ENCODE measurements at regions not wholly inside any gene's neighbourhood (a gene's known extent, or its start where the extent isn't known, plus 50 kb on each side); places are given as distances from the start of the nearest gene placed in this dataset.

DNA sequence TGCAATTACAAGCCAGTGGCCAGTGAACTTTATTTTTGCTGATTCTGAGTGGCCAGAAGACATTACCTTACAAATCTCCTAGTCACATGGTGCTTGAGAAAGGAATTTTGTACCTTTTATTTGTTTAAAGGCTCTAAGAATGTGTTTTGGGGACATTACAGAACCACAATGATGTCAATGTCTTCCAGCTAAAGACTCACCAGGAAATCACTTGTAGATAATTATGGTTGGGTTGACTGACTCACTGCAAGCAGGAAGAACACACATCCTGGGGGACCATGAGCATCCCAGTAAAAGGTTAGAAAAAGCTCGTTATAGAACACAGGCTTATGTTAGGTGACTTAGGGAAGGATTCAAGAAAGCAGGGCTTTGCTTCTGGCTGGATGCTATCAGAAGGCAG is 119.4 kb upstream of the FAM9B start:
- no peak overlapping the region for H3K4me2 ChIP-seq
- H3K36me3 Mint-ChIP-seq = no peaks in the 10 kb centered on the region
- H3K9me3 Mint-ChIP-seq = peaks cover 12% of the 10 kb centered on the region
- H3K4me1 Mint-ChIP-seq = peaks cover 20% of the 10 kb centered on the region
- no peak overlapping the region for H3K27ac Mint-ChIP-seq
- H3K9me3 ChIP-seq (ENCODE audit: low read depth) = no peaks in the 10 kb centered on the region
- H3K27ac ChIP-seq = no peak overlapping the region
- no peaks in the 10 kb centered on the region for H4K20me1 ChIP-seq (ENCODE audit: low read depth)
- H3F3A ChIP-seq (ENCODE audit: low read depth) = peaks cover 6% of the 10 kb centered on the region
- no peak for DNase-seq (ENCODE audit: low spot score)
- no peak overlapping the region for H3K4me3 Mint-ChIP-seq
- no peak overlapping the region for H3K4me3 ChIP-seq
- TF ChIP-seq EZH2 (IDR thresholded peaks at IDR 0.05) (no peak), EZH2phosphoT487 (IDR thresholded peaks at IDR 0.05) (no peak)
- TF ChIP-seq, protein P1, sequence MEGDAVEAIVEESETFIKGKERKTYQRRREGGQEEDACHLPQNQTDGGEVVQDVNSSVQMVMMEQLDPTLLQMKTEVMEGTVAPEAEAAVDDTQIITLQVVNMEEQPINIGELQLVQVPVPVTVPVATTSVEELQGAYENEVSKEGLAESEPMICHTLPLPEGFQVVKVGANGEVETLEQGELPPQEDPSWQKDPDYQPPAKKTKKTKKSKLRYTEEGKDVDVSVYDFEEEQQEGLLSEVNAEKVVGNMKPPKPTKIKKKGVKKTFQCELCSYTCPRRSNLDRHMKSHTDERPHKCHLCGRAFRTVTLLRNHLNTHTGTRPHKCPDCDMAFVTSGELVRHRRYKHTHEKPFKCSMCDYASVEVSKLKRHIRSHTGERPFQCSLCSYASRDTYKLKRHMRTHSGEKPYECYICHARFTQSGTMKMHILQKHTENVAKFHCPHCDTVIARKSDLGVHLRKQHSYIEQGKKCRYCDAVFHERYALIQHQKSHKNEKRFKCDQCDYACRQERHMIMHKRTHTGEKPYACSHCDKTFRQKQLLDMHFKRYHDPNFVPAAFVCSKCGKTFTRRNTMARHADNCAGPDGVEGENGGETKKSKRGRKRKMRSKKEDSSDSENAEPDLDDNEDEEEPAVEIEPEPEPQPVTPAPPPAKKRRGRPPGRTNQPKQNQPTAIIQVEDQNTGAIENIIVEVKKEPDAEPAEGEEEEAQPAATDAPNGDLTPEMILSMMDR (IDR thresholded peaks at IDR 0.05) = no peak
- no peak overlapping the region for H3K9ac ChIP-seq
- no peak overlapping the region for H2AFZ ChIP-seq (replicated peaks)
- H3K27me3 ChIP-seq = no peaks in the 10 kb centered on the region
- no peaks in the 10 kb centered on the region for H3K36me3 ChIP-seq
- H3K79me2 ChIP-seq (ENCODE audit: low read depth) = no peaks in the 10 kb centered on the region
- peaks cover 8% of the 10 kb centered on the region for H3K4me1 ChIP-seq
- peaks cover 14% of the 10 kb centered on the region for H3K27me3 Mint-ChIP-seq (ENCODE audit: insufficient read depth, low read depth)

DNA sequence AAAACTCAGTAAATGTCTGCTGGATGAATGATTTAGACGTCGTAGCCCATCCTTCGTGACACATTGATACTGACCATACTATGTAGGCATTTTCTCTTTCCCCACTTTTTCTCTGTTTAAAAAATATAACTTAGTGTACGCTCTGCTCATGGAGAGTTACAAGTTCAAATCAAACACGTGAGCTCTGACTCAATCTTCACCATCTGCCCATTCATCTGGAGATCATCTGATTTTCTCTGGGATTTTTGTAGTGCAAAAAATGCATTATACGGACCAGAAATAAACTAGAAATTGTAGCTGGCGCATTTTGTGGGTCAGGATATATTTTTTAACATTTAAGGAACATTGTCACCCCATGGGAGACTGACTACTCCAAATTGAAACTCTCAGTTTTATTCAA is 124.7 kb upstream of the FAM9B start:
- H3K36me3 Mint-ChIP-seq = no peaks in the 10 kb centered on the region
- TF ChIP-seq, protein P1 (IDR thresholded peaks at IDR 0.05) = no peak
- TF ChIP-seq EZH2phosphoT487 (IDR thresholded peaks at IDR 0.05) (no peak), EZH2 (IDR thresholded peaks at IDR 0.05) (no peak)
- H3F3A ChIP-seq (ENCODE audit: low read depth) = no peaks in the 10 kb centered on the region
- peaks cover 2% of the 10 kb centered on the region for H3K9me3 Mint-ChIP-seq
- H3K36me3 ChIP-seq = no peaks in the 10 kb centered on the region
- no peak overlapping the region for H3K27ac ChIP-seq
- peaks cover 4% of the 10 kb centered on the region for H3K4me1 Mint-ChIP-seq
- H3K4me3 Mint-ChIP-seq = no peak overlapping the region
- no peak overlapping the region for H3K4me3 ChIP-seq
- no peaks in the 10 kb centered on the region for H3K4me1 ChIP-seq
- H3K9ac ChIP-seq = no peak overlapping the region
- H3K9me3 ChIP-seq (ENCODE audit: low read depth) = no peaks in the 10 kb centered on the region
- no peaks in the 10 kb centered on the region for H3K27me3 ChIP-seq
- H3K27ac Mint-ChIP-seq = no peak overlapping the region
- no peaks in the 10 kb centered on the region for H3K79me2 ChIP-seq (ENCODE audit: low read depth)
- no peaks in the 10 kb centered on the region for H4K20me1 ChIP-seq (ENCODE audit: low read depth)
- no peak for DNase-seq (ENCODE audit: low spot score)
- H3K4me2 ChIP-seq = no peak overlapping the region
- no peak overlapping the region for H2AFZ ChIP-seq (replicated peaks)
- H3K27me3 Mint-ChIP-seq (ENCODE audit: insufficient read depth, low read depth) = peaks cover 9% of the 10 kb centered on the region

DNA sequence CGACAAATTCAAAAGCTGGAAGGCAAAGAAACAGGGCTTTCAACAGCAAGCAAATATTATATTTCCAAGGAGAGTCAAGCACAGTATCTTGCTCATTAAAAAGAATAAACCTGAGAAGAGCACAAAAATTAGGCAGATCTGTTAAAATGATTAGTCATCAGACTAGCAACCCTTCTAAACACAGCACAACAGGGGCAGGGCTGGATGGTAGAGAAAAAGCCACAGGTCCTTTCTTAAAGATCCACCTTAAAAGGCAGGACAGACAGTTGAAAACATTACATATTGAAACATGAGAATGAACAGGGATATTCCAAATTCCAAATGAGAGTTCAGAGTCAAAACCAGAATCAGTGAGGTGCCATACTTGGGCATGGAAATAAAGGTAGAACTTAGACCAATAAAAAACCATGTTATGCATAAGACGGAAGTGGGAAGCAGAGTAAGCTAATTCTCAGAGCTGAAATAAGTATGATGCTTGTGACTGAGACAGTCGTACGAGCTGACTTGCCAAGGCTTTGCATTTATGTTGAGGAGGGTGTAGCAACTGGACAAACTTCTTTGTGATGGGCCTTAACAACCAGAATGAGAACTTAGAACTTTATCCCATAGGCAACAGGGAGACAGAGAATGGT is 126.9 kb upstream of the FAM9B start:
- H3K9me3 ChIP-seq (ENCODE audit: low read depth) = no peaks in the 10 kb centered on the region
- H2AFZ ChIP-seq (replicated peaks) = no peak overlapping the region
- Mint-ChIP-seq H3K4me3 (no peak overlapping the region), H3K9me3 (no peaks in the 10 kb centered on the region), H3K4me1 (peaks cover 4% of the 10 kb centered on the region), H3K27me3 (ENCODE audit: insufficient read depth, low read depth) (peaks cover 2% of the 10 kb centered on the region), H3K27ac (no peak overlapping the region), H3K36me3 (no peaks in the 10 kb centered on the region)
- no peak overlapping the region for H3K27ac ChIP-seq
- no peak overlapping the region for H3K9ac ChIP-seq
- no peaks in the 10 kb centered on the region for H3F3A ChIP-seq (ENCODE audit: low read depth)
- H3K79me2 ChIP-seq (ENCODE audit: low read depth) = no peaks in the 10 kb centered on the region
- no peaks in the 10 kb centered on the region for H3K4me1 ChIP-seq
- DNase-seq (ENCODE audit: low spot score) = no peak
- TF ChIP-seq, protein P1 (IDR thresholded peaks at IDR 0.05) = no peak
- TF ChIP-seq EZH2 (IDR thresholded peaks at IDR 0.05) (no peak), EZH2phosphoT487 (IDR thresholded peaks at IDR 0.05) (no peak)
- H3K27me3 ChIP-seq = no peaks in the 10 kb centered on the region
- no peak overlapping the region for H3K4me3 ChIP-seq
- no peaks in the 10 kb centered on the region for H3K36me3 ChIP-seq
- no peak overlapping the region for H3K4me2 ChIP-seq
- no peaks in the 10 kb centered on the region for H4K20me1 ChIP-seq (ENCODE audit: low read depth)

Data from neural progenitor cell (in vitro differentiated cells).